Gastroesophageal sphincter (tissue), 3 donors: ENCODE measurements at regions not wholly inside any gene's neighbourhood (a gene's known extent, or its start where the extent isn't known, plus 50 kb on each side); places are given as distances from the start of the nearest gene placed in this dataset.

Experiments
- CTCF ChIP-seq, 4 experiments: fragments of 200-600 bp in 2 of 4; fragments of 450-650 bp in 2 of 4; sonication (generic) in 1 of 4; IDR thresholded peaks; one replicate each; pipeline ENCODE4 v1.5.1; 2017 to 2019; ENCODE audit warnings: antibody characterized with exemption in 4 of 4, mild to moderate bottlenecking in 2 of 4, moderate library complexity in 2 of 4
- POLR2A ChIP-seq, 2 donors: fragments of 450-650 bp; IDR thresholded peaks; one replicate each; pipeline ENCODE4 v1.6.1; 2017; ENCODE audit warnings: antibody characterized with exemption in 2 of 2, mild to moderate bottlenecking in 2 of 2, moderate library complexity in 1 of 2
- POLR2AphosphoS5 ChIP-seq: sonication (generic); formaldehyde crosslinking; IDR thresholded peaks from one replicate; pipeline ENCODE4 v1.6.1; 2017; ENCODE audit warnings: antibody characterized with exemption

DNA sequence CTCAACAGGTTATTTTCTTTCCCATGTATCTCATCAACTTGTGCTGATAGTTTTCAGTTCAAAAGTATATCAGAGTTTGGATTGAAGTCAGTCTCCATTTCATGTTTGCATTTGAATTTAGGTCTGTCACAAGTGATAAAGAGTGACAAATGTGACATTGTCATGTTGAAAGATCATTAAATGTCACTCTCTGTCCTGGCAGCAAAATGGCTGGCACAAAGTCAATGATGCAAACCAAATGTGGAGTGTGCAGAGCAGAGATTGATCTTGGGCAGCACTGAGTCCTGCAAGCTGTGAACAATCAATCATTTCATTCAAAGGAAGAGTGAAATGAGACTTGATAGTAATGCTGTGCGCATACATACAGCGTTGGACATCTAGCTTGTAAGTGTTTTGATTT, 421.8 kb upstream of the CDH7 start:
- no peak for TF ChIP-seq CTCF (IDR thresholded peaks at IDR 0.05)
- no peak for TF ChIP-seq POLR2A (IDR thresholded peaks at IDR 0.05)
- TF ChIP-seq POLR2AphosphoS5, result no peak
